Adrenal gland (tissue), 5 donors: ENCODE measurements at regions not wholly inside any gene's neighbourhood (a gene's known extent, or its start where the extent isn't known, plus 50 kb on each side); places are given as distances from the start of the nearest gene placed in this dataset.

Experiments used
- CTCF ChIP-seq, 6 experiments: fragments of 450-650 bp in 4 of 6; fragments of 200-600 bp in 2 of 6; sonication (generic) in 1 of 6; IDR thresholded peaks; 1 replicate in 5 of 6; 2 replicates in 1 of 6; pipeline versions ENCODE4 v1.5.1 to v1.8.0; 2016 to 2021; ENCODE audit warnings: antibody characterized with exemption in 6 of 6, mild to moderate bottlenecking in 2 of 6, moderate library complexity in 1 of 6
- POLR2A ChIP-seq, 2 donors: fragments of 450-650 bp; IDR thresholded peaks; one replicate each; pipeline ENCODE4 v1.6.1; 2017; ENCODE audit warnings: antibody characterized with exemption in 2 of 2, mild to moderate bottlenecking in 2 of 2, moderate library complexity in 1 of 2
- donor health status: DM: no; HTN: no; CAD: no.

- TF ChIP-seq POLR2A (IDR thresholded peaks at IDR 0.05) (peak in 1 of 2 donors; percentile 35), CTCF (IDR thresholded peaks at IDR 0.05) (peak in 4 of 6 experiments; percentile 12 to 47 (median 34))
Observed at GRCh38 chr12:124720004-124720680, 143.5 kb downstream of the SCARB1 start.
